COLO668 (cell line): ENCODE measurements at regions not wholly inside any gene's neighbourhood (a gene's known extent, or its start where the extent isn't known, plus 50 kb on each side); places are given as distances from the start of the nearest gene placed in this dataset.
"Not testable (repeated sequence)": the region's sequence is repeated elsewhere in the genome, so short reads cannot be mapped to it uniquely, and the experiment has no call there.

ENCODE experiments used
- DNase-seq: peaks from one replicate; lab custom pipeline; 2025; ENCODE audit not compliant: unreplicated experiment; lab: John Stamatoyannopoulos, UW

GRCh38 chr10:10758306-10758705 lies 259.4 kb upstream of the CELF2 start:
- no peak for DNase-seq

GRCh38 chr10:10759806-10760205 lies 257.9 kb upstream of the CELF2 start:
- not testable (repeated sequence) for DNase-seq

- DNase-seq, result no peak
These were observed 252.7 kb upstream of the CELF2 start for GRCh38 chr10:10765017-10765416.

- no peak for DNase-seq
These were observed 245.3 kb upstream of the CELF2 start for GRCh38 chr10:10772411-10772810.

- DNase-seq, result no peak
These were observed 244.7 kb upstream of the CELF2 start for GRCh38 chr10:10772874-10773508.

- DNase-seq, result no peak
These were observed 243.3 kb upstream of the CELF2 start for GRCh38 chr10:10774416-10774815.

- no peak for DNase-seq
These were observed 241.3 kb upstream of the CELF2 start for GRCh38 chr10:10776363-10776762.

GRCh38 chr10:10777279-10777678 lies 240.4 kb upstream of the CELF2 start:
- DNase-seq, result no peak

- DNase-seq, result no peak
These were observed 239.9 kb upstream of the CELF2 start for GRCh38 chr10:10777723-10778122.

- no peak for DNase-seq
These were observed 238.7 kb upstream of the CELF2 start for GRCh38 chr10:10778959-10779358.

- DNase-seq, result no peak
These were observed 238.2 kb upstream of the CELF2 start for GRCh38 chr10:10779511-10779910.

GRCh38 chr10:10780746-10781145 lies 236.9 kb upstream of the CELF2 start:
- DNase-seq, result no peak

GRCh38 chr10:10782603-10783002 lies 235.1 kb upstream of the CELF2 start:
- DNase-seq, result no peak

- DNase-seq, result no peak
These were observed 232.0 kb upstream of the CELF2 start for GRCh38 chr10:10785627-10786026.

GRCh38 chr10:10786109-10787090 lies 231.3 kb upstream of the CELF2 start:
- DNase-seq, result no peak

GRCh38 chr10:10787586-10787985 lies 230.1 kb upstream of the CELF2 start:
- no peak for DNase-seq

- no peak for DNase-seq
These were observed 228.9 kb upstream of the CELF2 start for GRCh38 chr10:10788761-10789160.

GRCh38 chr10:10791869-10792268 lies 225.8 kb upstream of the CELF2 start:
- no peak for DNase-seq

- DNase-seq, result no peak
These were observed 225.0 kb upstream of the CELF2 start for GRCh38 chr10:10792681-10793080.

GRCh38 chr10:10794046-10794445 lies 223.6 kb upstream of the CELF2 start:
- DNase-seq, result no peak

- DNase-seq, result no peak
These were observed 222.9 kb upstream of the CELF2 start for GRCh38 chr10:10794791-10795191.

- no peak for DNase-seq
These were observed 221.5 kb upstream of the CELF2 start for GRCh38 chr10:10796061-10796773.
